ENCODE measurements at regions not wholly inside any gene's neighbourhood (a gene's known extent, or its start where the extent isn't known, plus 50 kb on each side); places are given as distances from the start of the nearest gene placed in this dataset.

GRCh38 chr2:39860538-39860937 is 81.5 kb upstream of the THUMPD2 start:
- Histone ChIP-seq H3K4me1 (no peaks in the 10 kb centered on the region), H3K36me3 (no peaks in the 10 kb centered on the region), H3K4me3 (no peak overlapping the region), H3K9me3 (no peaks in the 10 kb centered on the region), H3K27ac (no peak overlapping the region), H3K27me3 (ENCODE audit: low read depth) (no peaks in the 10 kb centered on the region)
- intact Hi-C loops (cut with DNase I) = no loop called here
- DNase-seq (no peak), ATAC-seq (no peak)
- TF ChIP-seq, protein P1, sequence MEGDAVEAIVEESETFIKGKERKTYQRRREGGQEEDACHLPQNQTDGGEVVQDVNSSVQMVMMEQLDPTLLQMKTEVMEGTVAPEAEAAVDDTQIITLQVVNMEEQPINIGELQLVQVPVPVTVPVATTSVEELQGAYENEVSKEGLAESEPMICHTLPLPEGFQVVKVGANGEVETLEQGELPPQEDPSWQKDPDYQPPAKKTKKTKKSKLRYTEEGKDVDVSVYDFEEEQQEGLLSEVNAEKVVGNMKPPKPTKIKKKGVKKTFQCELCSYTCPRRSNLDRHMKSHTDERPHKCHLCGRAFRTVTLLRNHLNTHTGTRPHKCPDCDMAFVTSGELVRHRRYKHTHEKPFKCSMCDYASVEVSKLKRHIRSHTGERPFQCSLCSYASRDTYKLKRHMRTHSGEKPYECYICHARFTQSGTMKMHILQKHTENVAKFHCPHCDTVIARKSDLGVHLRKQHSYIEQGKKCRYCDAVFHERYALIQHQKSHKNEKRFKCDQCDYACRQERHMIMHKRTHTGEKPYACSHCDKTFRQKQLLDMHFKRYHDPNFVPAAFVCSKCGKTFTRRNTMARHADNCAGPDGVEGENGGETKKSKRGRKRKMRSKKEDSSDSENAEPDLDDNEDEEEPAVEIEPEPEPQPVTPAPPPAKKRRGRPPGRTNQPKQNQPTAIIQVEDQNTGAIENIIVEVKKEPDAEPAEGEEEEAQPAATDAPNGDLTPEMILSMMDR (IDR thresholded peaks at IDR 0.05) = no peak

DNA sequence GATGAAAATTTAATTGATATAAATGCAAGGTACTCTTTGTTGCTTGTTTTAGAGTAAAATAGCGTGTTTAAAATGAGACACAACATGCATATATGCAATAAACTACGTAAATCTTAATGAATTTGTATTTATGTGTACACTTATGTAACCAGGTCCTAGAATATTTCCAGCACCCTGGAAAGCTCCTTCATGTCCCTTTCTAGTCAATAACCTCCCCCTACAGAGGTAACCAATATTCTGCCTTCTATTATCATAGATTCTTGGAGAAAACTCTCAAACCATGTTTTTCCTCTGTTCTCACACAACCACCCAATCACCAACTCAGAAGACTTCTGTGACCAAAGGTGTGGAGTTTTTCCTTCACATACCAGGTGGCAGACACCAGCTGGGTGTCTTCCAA is 79.6 kb upstream of the THUMPD2 start:
- H3K27ac ChIP-seq = no peak overlapping the region
- ATAC-seq = no peak
- H3K27me3 ChIP-seq (ENCODE audit: low read depth) = no peaks in the 10 kb centered on the region
- no peak for DNase-seq
- H3K4me1 ChIP-seq = no peaks in the 10 kb centered on the region
- H3K9me3 ChIP-seq = no peaks in the 10 kb centered on the region
- intact Hi-C loops (cut with DNase I) = no loop called here
- no peak overlapping the region for H3K4me3 ChIP-seq
- H3K36me3 ChIP-seq = no peaks in the 10 kb centered on the region
- TF ChIP-seq, protein P1 (IDR thresholded peaks at IDR 0.05) = no peak

DNA sequence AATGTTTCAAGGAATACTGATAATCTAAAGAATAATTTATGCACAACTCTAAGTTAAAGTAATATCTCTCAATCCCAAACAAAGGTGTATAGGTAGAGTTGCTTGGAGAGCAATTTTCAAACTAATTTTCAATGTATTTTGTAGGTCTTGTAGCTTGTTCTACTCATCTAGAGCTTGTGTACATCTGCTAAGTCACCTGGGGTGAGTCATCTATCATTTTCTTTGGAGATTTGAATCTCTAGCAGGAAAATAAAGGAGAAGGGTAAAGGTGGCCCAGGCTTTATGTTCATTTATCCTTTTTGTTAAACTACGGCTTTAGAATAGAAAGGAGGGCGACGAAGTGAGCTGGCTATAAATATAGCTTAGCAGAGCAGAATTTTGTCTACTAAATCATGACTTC is 76.8 kb upstream of the THUMPD2 start:
- Histone ChIP-seq H3K27me3 (ENCODE audit: low read depth) (no peaks in the 10 kb centered on the region), H3K27ac (no peak overlapping the region), H3K4me1 (no peaks in the 10 kb centered on the region), H3K36me3 (no peaks in the 10 kb centered on the region), H3K9me3 (no peaks in the 10 kb centered on the region), H3K4me3 (no peak overlapping the region)
- intact Hi-C loops (cut with DNase I) = no loop called here
- DNase-seq (no peak), ATAC-seq (no peak)
- TF ChIP-seq, protein P1 (IDR thresholded peaks at IDR 0.05) = no peak

- Histone ChIP-seq H3K27me3 (ENCODE audit: low read depth) (no peaks in the 10 kb centered on the region), H3K4me3 (no peak overlapping the region), H3K36me3 (no peaks in the 10 kb centered on the region), H3K27ac (no peak overlapping the region), H3K4me1 (no peaks in the 10 kb centered on the region), H3K9me3 (no peaks in the 10 kb centered on the region)
- TF ChIP-seq, protein P1 (IDR thresholded peaks at IDR 0.05) = no peak
- ATAC-seq (no peak), DNase-seq (no peak)
- intact Hi-C loops (cut with DNase I) = no loop called here
Observed at GRCh38 chr2:39854771-39855170, 75.7 kb upstream of the THUMPD2 start.

DNA sequence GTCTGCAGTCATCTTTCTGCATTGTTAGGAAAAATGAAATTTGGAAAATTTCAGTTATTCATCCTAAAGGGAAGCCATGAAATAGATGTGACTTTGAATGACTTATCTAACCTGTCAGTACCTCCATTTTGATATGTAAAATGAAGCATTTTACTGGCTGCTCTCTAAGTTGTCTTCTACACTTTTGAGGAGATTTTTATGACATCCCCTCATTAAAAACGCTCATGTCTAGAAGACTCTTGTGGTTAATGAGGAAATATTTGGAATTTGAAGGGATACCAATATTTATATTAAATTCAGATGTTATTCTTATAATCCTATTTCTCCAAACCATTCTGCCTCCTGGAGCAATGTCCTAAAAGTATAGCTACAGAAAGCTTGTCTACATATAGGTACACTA is 73.8 kb upstream of the THUMPD2 start:
- intact Hi-C loops (cut with DNase I) = no loop called here
- TF ChIP-seq, protein P1 (IDR thresholded peaks at IDR 0.05) = no peak
- no peak for DNase-seq
- no peaks in the 10 kb centered on the region for H3K4me1 ChIP-seq
- no peak overlapping the region for H3K27ac ChIP-seq
- H3K9me3 ChIP-seq = no peaks in the 10 kb centered on the region
- no peaks in the 10 kb centered on the region for H3K27me3 ChIP-seq (ENCODE audit: low read depth)
- ATAC-seq = no peak
- H3K36me3 ChIP-seq = no peaks in the 10 kb centered on the region
- no peak overlapping the region for H3K4me3 ChIP-seq

DNA sequence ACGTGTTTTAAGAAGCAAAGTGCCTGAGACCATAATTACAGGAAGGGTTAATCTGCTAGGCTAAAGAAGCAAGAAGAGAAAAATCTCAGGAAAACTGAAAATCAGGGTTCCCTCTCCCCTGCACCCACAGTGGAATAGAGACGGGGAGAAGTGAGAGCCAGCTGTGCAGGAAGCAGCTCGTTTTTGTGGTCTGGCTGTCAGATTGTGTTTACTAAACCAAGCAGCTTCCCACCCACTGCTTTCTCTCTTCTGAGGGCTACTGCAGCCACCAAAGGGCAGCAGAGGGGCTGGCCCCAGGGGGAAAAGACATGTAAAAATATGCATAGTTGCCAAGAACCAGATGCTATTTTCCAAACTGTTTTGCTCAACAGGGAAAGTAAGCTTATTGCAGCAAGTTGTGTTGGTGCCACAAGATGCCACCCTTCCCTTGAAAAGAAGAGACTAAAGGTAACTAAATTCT is 72.6 kb upstream of the THUMPD2 start:
- H3K27me3 ChIP-seq (ENCODE audit: low read depth) = no peaks in the 10 kb centered on the region
- TF ChIP-seq, protein P1 (IDR thresholded peaks at IDR 0.05) = no peak
- H3K36me3 ChIP-seq = no peaks in the 10 kb centered on the region
- ATAC-seq (no peak), DNase-seq (no peak)
- intact Hi-C loops (cut with DNase I) = no loop called here
- no peaks in the 10 kb centered on the region for H3K4me1 ChIP-seq
- H3K4me3 ChIP-seq = no peak overlapping the region
- no peak overlapping the region for H3K27ac ChIP-seq
- H3K9me3 ChIP-seq = no peaks in the 10 kb centered on the region

All from lower lobe of right lung (tissue), 2 donors.